Left colon (tissue), 2 donors: ENCODE measurements at regions not wholly inside any gene's neighbourhood (a gene's known extent, or its start where the extent isn't known, plus 50 kb on each side); places are given as distances from the start of the nearest gene placed in this dataset.
"Not testable (repeated sequence)": the region's sequence is repeated elsewhere in the genome, so short reads cannot be mapped to it uniquely, and the experiment has no call there.

ENCODE experiments used
- ATAC-seq: fragments of 200-7000 bp; cut with Tn5 transposase; one replicate; pipeline ENCODE4 v1.9.1; 2020; ENCODE audit warnings: mild to moderate bottlenecking, moderate library complexity
- DNase-seq, 2 donors: peaks; one replicate each; pipeline ENCODE4 v3.0.0-alpha.2; 2020
- intact Hi-C, 2 donors: fragments of 100-400 bp; cut with DNase I in 1 of 2; cut with micrococcal nuclease in 1 of 2; formaldehyde crosslinking; loops; one replicate each; pipeline versions ENCODE4 v1.11.2 to v1.14.0; 2022; cut with DNase I, micrococcal nuclease
- donor health status: DM: no; HTN: no; CAD: no.
- donor health status: DM: yes; HTN: yes; CAD: no.

DNA sequence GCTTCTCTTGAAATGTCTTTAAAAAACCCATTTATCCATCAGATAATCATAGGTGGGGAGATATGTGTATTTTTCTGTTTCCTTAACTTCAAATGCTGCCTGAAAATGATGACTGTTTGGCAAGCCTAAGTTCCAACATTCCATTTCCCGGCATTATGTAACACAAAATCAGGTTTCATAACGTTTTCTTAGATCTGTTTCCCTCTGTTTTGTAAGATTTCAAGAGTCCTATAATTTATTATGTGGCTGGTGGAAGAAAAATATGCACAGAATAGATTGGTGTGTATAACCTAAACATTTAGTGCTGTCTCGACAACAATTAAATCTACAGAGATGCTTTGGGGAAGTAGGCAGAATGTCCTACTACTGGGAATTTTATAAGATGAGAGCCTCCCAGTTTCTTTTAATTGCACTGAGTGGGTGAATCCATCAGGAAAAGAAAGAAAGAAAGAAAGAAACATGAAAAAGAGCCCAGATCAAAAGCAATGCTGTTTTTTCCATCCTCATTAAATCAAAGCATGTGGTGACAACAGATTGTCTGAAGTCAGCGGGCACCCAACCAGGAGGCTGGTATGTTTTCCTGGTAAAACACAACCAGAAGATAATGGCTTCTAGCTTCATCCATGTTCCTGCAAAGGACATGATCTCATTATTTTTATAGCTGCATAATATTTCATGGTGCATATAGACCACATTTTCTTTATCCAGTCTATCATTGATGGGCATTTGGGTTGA is 529.4 kb upstream of the AMELY start:
- ATAC-seq (no peak), DNase-seq (no peak)
- intact Hi-C loops, result no loop called here

GRCh38 chrY:7437086-7437485 is 525.5 kb upstream of the AMELY start:
- no peak for ATAC-seq
- intact Hi-C loops, result no loop called here
- no peak for DNase-seq

DNA sequence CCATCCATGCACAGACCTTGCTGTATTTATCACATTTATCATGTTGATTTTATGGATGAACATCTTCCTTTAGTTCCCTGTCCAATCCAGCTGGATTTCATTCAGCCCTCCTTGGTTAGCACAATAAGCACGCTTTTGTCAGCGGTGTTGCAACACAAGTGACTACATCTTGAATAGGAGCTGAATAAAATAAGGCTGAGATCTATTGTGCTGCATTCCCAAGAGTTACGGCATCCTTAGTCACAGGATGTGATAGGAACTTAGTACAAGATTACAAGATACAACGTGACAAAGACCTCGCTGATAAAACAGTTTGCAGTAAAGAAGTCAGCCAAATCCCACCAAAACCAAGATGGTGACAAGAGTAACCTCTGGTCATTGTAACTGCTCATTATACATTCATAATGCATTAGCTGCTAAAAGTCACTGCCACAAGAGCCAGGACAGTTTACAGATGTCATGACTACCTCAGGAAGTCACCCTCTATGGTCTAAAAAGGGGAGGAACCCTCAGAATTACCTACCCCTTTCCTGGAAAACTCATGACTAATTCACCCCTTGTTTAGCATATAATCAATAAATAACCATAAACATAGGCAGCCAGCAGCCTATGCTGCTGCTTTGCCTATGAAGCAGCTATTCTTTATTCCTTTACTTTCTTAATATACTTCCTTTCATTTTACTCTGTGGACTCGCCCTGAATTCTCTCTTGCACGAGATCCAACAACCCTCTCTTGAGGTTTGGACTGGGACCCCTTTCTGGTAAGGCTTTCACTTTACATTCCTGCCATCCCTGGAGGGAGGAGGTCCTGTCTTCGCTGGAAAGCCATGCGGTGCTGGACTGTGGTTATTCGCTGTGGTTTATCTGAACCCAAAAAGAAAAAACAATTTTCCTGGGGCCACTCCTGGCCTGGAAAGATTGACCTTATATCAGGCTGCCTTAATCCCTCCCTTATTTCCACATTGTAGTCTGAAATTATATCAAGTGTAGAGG is 522.6 kb upstream of the AMELY start:
- intact Hi-C loops, result no loop called here
- DNase-seq (no peak), ATAC-seq (no peak)

GRCh38 chrY:7419165-7419564 is 507.6 kb upstream of the AMELY start:
- no peak for ATAC-seq
- no peak for DNase-seq
- intact Hi-C loops, result no loop called here

DNA sequence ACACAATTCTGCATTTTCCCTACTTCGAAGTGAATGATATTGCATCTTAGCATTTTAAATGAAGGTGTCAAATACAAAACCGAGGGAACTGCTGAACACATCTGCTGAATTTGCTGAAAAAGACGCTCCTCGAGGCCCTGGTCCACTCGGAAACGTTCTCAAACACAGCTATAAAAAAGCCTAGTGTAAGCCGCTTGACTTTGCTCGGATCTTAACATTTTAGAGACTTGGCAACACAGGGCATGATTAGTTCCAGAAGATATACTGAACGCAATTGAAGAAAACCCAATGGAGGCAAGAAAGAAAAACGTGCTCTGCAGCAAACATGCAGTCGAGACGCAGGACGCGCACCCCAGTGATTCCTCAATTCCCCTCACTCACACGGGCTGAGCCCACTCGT is 506.4 kb upstream of the AMELY start:
- DNase-seq (no peak), ATAC-seq (no peak)
- intact Hi-C loops, result no loop called here

GRCh38 chrY:7416406-7416805 is 504.9 kb upstream of the AMELY start:
- no peak for DNase-seq
- ATAC-seq, result no peak
- intact Hi-C loops, result no loop called here

GRCh38 chrY:7415157-7415633 is 503.6 kb upstream of the AMELY start:
- no peak for ATAC-seq
- intact Hi-C loops, result no loop called here
- no peak for DNase-seq

GRCh38 chrY:7390056-7390455 is 478.5 kb upstream of the AMELY start:
- DNase-seq (no peak), ATAC-seq (no peak)
- intact Hi-C loops, result no loop called here

DNA sequence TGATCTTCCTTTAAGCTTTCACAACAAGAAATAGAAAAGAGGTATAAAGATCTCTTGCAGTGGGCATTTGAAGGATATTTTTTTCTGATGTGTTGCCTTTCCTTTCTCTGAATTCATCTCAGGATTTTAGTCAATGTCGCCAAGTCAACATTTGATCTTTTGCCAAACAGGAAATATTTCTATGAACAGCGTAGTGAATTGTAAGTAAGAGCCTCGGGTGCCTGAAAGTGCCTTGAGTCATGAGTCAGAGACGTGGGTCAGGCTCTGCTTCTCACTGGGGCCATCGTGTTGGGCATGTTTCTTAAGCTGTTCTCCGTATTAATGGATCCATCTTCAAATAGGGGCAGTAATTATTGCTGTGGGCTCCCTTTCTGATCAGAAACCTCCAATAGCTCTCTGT is 471.4 kb upstream of the AMELY start:
- ATAC-seq, result no peak

DNA sequence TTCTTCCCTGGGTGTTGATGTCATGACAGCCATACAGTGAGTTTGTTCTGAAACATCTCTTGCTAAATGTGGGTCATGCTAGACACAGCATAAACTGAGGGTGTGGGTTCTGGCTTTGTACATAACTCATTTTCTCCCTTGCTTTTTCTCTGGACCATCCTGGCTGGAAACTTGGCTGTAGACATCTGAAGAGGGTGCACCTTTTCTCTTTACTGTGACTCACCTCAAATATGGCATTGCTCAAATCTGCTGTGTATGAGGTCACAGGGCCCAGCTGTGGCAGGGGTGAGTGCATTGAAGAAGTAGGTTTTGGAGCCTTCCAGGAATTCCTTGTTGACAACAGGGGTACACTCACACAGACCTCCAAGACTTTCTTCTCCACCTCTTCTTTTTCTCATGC is 465.5 kb upstream of the AMELY start:
- ATAC-seq (no peak), DNase-seq (no peak)
- intact Hi-C loops, result no loop called here

More for the DNA sequence above, 471.4 kb upstream of the AMELY start:
- intact Hi-C loops, result no loop called here
- no peak for DNase-seq

GRCh38 chrY:7374485-7374884 is 462.9 kb upstream of the AMELY start:
- intact Hi-C loops, ATAC-seq, DNase-seq: not testable (repeated sequence)

DNA sequence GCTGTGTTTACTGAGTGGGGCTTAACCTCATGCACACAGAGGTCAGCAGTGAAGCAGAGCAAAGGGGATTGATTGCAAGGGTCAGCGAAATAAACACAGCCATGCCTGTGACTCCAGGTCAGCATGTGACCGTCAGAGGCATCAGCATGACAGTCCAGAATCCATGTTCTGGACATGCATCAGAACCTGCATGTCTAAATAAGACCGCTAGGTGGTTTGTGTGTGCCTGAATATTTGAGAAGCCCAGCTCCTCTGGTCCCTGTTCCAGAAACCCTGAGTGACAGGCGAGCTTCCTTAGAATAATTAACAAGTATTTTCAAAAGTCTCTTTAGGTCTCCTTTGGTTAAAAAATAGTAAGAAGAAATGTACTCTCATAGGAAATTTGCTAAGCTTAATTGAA is 460.4 kb upstream of the AMELY start:
- ATAC-seq, DNase-seq, intact Hi-C loops: not testable (repeated sequence)

DNA sequence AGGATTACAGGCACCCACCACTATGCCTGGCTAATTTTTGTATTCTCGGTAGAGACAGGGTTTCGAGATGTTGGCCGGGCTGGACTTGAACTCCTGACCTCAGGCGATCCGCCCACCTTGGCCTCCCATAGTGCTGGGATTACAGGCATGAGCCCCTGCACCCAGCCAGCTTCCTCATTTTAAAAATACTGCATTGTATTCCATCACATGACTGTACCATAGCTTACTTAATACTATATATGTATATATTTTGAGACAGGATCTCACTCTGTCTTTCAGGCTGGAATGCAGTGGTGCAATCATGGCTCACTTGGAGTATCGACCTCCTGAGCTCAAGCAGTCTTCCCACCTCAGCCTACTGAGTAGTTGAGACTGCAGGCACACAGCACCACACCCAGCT is 459.5 kb upstream of the AMELY start:
- intact Hi-C loops, DNase-seq, ATAC-seq: not testable (repeated sequence)

DNA sequence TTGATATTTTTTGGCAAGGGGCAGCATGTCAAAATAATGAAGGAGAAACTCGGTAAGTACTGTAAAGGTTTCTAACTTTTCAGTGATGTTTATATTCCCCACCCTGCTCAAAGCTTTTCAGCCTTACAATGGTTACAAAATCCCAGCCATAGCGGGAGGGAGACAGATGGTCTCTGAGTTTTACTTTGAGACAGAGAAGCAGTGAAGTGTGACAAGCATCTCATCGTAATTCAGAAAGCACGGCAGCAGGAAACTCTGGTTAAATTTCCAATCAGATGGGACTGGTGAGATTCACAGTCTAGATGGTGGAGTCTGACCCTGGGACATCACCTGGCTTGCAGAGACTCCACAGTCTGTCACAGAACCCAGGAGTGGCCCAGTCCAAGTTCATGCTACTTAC is 448.0 kb upstream of the AMELY start:
- intact Hi-C loops, result no loop called here
- ATAC-seq (no peak), DNase-seq (no peak)

DNA sequence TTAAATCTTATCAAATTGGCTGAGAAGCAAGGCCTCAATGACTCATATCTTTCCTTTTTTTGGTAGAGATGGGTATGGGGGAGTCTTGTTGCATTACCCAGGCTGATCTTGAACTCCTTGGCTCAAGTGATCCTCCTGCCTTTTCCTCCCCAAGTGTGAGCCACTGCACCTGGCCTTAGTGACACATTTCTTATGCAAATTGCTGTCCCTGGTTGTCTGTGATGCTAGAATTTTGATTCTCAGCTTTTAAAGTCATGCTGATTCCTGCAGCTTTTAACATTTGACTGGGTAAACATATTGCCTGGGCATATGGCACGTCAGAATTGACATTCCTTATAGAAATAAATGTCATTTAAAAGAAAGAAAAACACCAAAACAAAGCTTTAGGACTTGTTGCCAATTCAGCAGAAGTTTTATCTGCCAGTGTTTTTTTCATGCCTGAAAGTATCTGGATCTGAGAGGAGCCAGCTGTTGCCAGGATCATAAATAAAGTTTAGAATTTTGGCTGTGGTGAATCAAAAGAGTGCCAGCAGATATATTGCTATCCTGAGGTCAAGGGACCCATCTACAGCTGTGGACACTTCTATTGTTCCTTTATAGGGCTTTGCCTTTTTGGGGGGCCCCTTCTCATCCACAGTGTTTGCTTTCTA is 446.7 kb upstream of the AMELY start:
- intact Hi-C loops, result no loop called here
- no peak for ATAC-seq
- no peak for DNase-seq

- DNase-seq, intact Hi-C loops, ATAC-seq: not testable (repeated sequence)
Observed at GRCh38 chrY:7355891-7356290, 444.3 kb upstream of the AMELY start.

DNA sequence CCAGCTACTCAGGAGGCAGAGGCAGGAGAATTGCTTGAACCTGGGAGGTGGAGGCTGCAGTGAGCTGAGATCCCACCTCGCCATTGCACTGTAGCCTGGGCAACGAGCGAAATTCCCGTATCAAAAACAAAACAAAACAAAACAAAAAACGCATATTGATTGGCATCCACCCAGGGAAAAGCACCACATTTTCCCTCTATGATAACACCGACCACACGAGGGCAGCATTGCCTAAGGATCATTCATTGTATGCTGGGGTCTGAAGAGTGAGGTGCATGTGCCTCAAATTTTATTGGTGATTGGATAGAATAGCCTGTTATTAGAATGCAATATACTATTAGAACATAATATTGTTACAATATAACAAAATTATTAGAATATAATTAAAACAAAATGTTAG is 433.1 kb upstream of the AMELY start:
- DNase-seq (no peak), ATAC-seq (no peak)
- intact Hi-C loops, result no loop called here

DNA sequence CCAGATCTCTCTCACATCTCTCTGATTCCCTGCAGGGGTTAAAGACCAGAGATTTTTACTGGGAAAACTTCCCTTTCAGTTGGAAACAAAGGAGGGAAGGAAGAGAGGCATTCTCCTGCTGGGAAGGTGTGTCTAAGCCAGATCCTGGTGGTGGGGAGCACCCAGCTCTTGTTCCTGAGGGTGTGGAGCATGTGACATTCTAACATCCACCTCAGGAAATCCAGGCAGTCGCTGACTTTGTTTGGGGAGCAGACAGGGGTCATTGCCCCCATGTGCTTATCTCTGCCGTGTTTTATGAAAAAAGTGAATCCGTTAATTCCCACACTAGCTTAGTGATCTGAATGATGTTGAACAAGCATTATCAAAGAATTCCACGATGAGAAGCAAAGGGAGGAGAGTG is 431.7 kb upstream of the AMELY start:
- intact Hi-C loops, result no loop called here
- DNase-seq (no peak), ATAC-seq (no peak)

- ATAC-seq, intact Hi-C loops, DNase-seq: not testable (repeated sequence)
Observed at GRCh38 chrY:7342732-7343131, 431.2 kb upstream of the AMELY start.
